ENCODE measurements at regions not wholly inside any gene's neighbourhood (a gene's known extent, or its start where the extent isn't known, plus 50 kb on each side); places are given as distances from the start of the nearest gene placed in this dataset.

DNA sequence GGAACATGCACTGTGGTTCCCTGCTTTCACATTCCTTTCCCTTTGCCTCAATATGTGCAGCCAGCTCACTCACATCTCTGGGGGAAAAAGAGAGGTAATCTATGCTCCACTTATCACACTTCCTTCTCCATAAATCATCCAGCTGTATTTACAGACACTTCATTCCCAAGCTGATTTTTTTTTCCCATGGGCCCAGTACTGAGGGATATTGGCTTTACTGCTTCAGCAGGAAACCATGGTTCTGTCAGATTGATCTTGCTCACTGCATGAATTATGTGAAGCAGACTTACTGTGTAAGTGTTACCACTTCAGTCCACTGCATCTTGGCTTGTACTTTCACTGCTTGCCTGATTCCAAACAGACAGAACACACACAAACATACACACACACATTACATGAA, 555.6 kb downstream of the CCER1 start:
- no peak for DNase-seq (ENCODE audit: low read depth)

DNA sequence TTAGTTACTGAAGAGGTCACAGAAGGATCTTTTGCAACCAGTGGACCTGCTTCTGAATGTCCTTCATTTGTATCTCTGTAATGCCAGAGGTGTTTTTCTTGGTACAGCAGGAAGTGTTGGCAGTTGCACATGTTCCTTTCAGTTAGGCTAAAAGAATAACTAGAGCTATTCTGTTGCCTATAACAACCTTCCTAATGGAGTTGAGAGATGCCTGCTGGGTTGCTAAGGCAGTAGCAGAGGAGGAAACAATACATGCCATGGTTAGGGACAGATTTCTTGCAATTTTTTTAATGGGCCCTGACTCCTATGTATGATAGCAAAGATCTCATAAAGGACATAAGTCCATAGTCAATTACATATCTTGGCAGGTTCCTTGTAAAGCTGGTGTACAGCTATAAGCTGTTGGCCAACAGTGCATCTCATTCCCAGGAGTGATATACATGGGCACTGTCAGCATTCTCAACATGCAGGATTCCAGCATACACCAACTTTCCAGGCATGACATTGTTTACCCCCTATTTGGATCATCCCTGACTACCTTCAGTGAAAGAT, 556.6 kb downstream of the CCER1 start:
- no peak for DNase-seq (ENCODE audit: low read depth)

DNA sequence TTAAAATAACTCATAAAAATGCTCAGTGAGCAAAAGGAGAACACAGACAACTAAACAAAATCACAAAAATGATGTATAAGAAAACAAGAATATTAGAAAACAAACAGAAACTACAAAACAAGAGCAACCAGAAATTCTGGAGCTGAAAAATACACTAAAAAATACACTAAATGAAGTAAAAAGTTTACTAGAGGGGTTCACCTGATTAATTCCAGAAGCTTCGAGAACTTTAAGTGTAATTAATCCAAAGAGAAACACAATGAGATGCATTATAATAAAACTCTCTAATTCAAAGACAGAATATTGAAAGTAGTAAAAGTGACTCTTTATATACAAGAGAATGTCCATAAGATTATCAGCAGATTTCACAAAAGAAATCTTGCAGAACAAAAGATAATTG, 558.4 kb downstream of the CCER1 start:
- no peak for DNase-seq (ENCODE audit: low read depth)

GRCh38 chr12:90393652-90394051, 561.3 kb downstream of the CCER1 start:
- DNase-seq (ENCODE audit: low read depth), result no peak

DNA sequence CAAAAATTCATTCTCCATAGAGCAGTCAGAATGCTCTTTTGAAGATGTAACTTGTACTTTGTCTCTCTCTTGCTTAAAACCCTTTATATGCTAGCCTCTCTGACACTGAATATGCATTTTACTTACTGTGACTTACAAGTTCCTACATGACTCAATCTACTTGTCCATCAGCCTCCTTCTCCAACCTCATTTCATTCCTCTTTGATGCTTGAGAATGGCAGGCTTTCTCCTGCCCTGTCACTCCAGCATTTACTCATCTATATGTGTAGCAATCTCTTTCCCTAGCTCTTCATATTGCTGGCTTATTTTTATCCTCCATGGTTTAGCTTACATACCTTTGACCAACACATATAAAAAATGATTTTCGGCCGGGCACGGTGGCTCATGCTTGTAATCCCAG, 561.9 kb downstream of the CCER1 start:
- DNase-seq (ENCODE audit: low read depth), result no peak

- DNase-seq (ENCODE audit: low read depth), result no peak
These were observed 564.0 kb downstream of the CCER1 start for GRCh38 chr12:90390947-90391346.

GRCh38 chr12:90368081-90368480, 586.9 kb downstream of the CCER1 start:
- DNase-seq (ENCODE audit: low read depth), result no peak

GRCh38 chr12:90366286-90366685, 588.7 kb downstream of the CCER1 start:
- DNase-seq (ENCODE audit: low read depth), result no peak

DNA sequence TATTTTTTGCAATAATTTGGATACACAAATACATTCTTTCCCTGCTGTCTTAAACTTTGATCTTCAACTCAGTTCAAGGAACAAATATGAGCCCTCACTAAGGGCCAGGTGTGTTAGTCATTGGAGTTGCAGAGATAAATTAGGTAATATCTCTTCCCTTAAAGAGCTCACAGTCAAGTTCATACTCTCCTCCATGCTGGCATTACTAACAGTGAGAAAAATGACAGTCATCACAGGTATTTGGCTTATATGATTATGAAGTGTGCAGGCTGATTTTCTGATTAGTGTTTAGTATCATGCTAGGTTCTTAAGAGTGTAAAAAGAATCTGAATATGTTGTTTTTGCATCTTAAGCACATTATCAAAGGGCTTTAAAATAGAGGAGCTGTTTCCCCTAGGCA, 594.7 kb downstream of the CCER1 start:
- DNase-seq (ENCODE audit: low read depth), result no peak

DNA sequence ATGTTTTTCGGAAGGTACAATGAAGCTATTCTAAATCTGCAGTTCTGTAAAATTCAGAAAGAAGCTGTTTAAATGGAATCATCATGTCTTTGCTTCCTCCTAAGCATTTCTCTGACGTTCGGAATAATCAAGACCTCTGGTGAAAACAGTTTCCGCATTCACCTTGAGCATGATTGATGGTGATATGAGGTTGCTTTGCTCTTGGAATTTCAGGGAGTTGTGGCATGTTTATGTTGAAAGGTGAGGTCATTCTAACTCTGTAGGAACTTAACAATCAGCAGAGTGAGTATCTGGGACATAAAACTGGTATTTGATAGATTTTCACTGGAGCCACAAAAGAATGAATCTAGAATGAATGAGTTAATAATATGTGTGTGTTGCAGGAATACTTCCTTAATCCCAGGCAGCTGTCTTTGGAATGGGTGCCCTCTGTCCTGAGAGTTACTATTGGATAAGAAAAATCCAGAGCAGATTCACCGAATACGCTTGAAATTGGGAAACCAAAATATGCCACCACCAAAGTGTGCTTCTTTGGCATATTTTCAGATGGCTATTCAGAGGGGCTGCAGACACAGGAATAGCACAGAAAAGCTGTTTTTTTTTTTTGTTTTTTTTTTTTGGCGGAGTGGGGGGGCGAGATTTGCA, 599.1 kb downstream of the CCER1 start:
- no peak for DNase-seq (ENCODE audit: low read depth)

DNA sequence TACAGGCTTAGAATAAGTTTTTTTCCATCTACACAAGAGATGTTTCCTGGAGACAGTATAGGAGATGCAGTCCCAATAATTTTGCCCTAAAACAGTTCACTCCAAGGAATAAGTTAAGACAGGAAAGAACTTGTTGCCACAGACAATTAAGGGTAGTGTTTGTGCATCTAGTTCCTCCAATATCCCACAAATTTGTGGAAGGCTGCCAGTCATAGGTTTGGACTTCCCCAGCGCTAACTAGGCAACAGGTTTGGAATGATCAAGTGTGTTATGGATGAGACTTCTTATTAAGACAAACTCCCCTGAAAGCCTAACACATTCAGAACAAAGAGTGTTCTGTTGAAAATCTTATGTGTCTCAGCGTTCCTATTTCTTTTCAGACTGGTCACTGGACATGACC, 611.0 kb downstream of the CCER1 start:
- no peak for DNase-seq (ENCODE audit: low read depth)

GRCh38 chr12:90342081-90342480, 612.9 kb downstream of the CCER1 start:
- no peak for DNase-seq (ENCODE audit: low read depth)

DNA sequence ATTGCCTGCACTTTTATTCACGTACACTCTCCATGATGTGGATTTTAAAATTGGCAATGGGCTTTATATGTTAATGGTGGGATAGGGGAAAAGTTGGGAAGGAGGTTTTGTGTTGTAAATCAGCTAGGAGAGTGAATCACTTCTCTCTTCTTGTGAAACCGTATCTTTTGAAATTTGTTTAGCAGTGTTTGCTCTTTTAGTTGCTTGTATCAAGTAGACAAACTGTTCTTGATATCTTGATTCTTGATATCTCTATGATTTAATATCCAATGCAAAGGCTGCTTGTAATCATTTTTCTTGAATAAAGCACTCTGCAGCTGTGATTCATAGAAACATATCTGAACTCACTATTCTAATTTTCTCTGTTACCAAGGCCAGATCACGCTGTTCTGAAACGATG, 615.1 kb downstream of the CCER1 start:
- DNase-seq (ENCODE audit: low read depth), result no peak

GRCh38 chr12:90338365-90338764, 616.6 kb downstream of the CCER1 start:
- DNase-seq (ENCODE audit: low read depth), result no peak

DNA sequence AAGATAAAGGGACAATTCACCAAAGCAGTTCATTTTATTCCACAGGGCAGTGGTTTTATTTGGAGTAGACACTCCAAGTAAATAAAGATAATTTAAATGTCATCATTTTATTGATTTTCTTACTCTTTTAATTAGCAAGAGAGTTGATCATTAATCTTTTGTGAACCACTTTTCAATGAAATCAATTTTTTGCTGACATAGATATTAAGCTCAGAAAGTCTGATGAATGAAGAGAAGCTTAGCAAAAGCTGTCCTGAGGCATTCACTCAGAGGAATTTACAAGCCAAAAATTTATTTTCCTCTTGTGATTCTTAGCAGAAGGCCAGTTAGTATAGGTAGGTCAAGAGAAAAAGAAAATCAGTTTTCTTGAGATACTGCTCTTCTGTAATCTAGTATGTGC, 618.0 kb downstream of the CCER1 start:
- DNase-seq (ENCODE audit: low read depth), result no peak

GRCh38 chr12:90335566-90335965, 619.4 kb downstream of the CCER1 start:
- DNase-seq (ENCODE audit: low read depth), result no peak

- no peak for DNase-seq (ENCODE audit: low read depth)
These were observed 621.0 kb downstream of the CCER1 start for GRCh38 chr12:90333939-90334338.

DNA sequence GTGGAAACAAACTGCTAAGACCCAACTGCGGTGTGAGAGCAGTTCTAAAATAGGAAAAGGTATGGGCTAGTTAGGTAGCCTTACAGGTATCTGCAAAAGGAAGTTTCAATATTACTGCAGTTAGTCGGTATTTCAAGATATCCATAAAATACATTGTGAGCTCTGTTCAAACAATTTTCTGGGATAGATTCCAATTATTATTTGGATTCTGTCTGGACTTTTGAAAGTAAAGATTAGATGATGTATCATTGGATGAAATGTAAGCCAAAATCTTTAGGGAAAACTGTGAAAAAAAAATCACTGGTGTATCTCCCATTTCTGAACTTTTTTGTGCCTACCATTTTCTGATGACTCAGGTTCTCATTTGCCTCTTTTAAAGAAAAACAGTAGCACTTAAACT, 621.6 kb downstream of the CCER1 start:
- DNase-seq (ENCODE audit: low read depth), result no peak

DNA sequence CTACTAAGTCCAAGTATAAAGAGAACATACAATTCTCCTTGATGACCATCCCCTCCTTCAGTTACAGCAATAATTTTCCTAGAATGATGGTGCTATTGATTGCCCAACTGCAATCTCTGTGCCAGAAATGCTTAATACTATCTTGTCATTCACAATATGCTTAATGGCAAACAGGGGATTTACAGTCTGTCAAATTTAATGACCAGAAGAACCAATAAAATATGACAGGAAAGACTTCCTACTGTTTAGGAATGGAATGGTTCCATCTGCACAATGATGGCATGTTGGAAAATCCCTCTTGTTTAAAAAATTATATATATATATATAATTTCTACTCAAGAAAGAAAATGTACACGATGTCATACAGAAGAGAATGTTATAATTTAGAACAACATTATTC, 623.2 kb downstream of the CCER1 start:
- DNase-seq (ENCODE audit: low read depth), result no peak

DNA sequence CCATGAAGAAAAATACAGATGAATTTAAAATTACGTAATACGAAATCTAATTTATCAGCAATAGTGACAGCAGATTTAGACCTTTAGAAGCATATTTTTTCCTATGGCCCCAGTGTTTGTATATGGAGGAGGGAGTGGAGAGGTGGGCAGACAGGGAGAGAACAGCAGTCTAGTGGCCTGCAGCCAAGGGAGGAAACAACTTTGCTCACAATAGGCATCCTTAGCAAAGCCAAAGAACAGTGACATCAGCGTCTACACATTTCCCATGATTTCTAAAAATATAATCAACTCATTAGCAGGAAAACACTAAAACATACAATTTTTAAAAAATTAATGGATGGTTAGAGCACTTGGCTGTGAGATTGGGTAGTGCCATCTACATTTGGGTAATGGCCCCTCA, 622.6 kb upstream of the ATP2B1 start:
- no peak for DNase-seq (ENCODE audit: low read depth)

- no peak for DNase-seq (ENCODE audit: low read depth)
These were observed 619.4 kb upstream of the ATP2B1 start for GRCh38 chr12:90327793-90328743.

DNA sequence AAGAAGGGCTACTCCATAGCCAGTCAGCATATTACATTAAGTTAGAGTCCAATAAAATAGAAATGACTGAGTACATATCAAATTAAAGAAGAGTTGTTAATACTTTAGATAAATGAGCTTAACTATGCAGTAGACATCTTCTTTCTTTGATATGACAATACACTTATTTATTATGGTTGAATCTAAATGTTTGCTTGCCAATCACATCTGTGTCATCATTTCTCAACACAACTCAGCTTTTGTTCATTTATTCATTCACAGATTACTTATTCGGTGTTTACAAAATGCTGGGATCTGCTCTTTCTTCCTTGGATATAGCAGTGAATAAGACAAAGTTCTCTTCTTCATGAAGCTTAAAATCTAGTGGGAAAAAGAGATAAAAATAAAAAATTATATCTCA, 614.6 kb upstream of the ATP2B1 start:
- no peak for DNase-seq (ENCODE audit: low read depth)

- no peak for DNase-seq (ENCODE audit: low read depth)
These were observed 613.4 kb upstream of the ATP2B1 start for GRCh38 chr12:90322006-90322405.
